Posterior vena cava (tissue), 2 donors: ENCODE measurements at regions not wholly inside any gene's neighbourhood (a gene's known extent, or its start where the extent isn't known, plus 50 kb on each side); places are given as distances from the start of the nearest gene placed in this dataset.

Source experiments
- DNase-seq: peaks from one replicate; pipeline ENCODE4 v3.0.0-alpha.2; 2020; ENCODE audit warnings: low spot score
- intact Hi-C, 2 donors: fragments of 100-400 bp; cut with DNase I; formaldehyde crosslinking; loops; one replicate each; pipeline versions ENCODE4 v1.14.1 to v1.14.2; 2022 to 2023
- donor health status: DM: yes; HTN: yes; CAD: no.
- donor health status: DM: yes; HTN: yes; CAD: no.

GRCh38 chr3:106229495-106230278 lies 360.9 kb upstream of the CBLB start:
- intact Hi-C loops = no loop called here

DNA sequence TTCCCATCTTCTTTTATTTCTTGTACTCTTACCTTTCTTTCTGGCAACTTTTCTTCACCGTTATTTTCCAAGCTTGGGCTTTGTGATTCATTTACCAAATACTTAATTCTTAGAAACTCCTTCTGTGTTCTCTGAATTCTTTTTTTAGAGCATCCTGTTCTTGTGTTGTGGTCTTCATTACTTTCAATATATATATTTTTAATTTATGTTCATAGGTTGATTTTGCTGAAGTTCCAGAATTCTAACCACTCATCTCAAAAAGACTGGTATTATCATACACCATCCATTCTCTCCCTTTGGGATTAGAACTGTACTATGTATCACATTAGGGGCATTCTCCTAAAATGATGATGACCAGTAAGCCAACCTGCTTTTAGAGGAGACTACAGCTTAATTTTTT lies 362.3 kb upstream of the CBLB start:
- DNase-seq = no peak
- intact Hi-C loops = no loop called here

More at GRCh38 chr3:106229495-106230278, 360.9 kb upstream of the CBLB start:
- no peak for DNase-seq

GRCh38 chr3:106232956-106233355 lies 364.1 kb upstream of the CBLB start:
- intact Hi-C loops = no loop called here
- DNase-seq = no peak

- no peak for DNase-seq
- intact Hi-C loops = no loop called here
Measured at GRCh38 chr3:106239195-106239697, 370.4 kb upstream of the CBLB start.

DNA sequence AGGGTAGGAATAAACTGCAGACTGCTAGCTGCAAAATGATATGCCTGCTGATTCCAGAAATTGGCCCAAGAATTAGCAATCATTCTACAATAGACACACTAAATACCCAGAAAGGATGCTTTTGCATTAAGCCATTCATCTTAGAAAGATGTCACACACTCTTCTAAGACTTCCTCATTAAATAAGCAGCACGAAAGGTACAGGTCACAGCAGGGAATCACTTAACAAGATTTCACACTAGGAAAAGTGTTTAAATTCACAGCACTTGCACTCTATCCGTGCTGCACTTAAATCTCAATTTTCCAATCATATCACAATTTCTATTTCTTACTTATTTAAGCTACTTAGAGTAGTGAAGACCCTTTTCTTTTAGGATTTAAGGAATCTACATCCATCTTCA lies 372.8 kb upstream of the CBLB start:
- no peak for DNase-seq
- intact Hi-C loops = no loop called here

GRCh38 chr3:106242781-106243180 lies 374.0 kb upstream of the CBLB start:
- intact Hi-C loops = no loop called here
- no peak for DNase-seq

GRCh38 chr3:106245400-106245799 lies 376.6 kb upstream of the CBLB start:
- DNase-seq = no peak
- intact Hi-C loops = no loop called here

DNA sequence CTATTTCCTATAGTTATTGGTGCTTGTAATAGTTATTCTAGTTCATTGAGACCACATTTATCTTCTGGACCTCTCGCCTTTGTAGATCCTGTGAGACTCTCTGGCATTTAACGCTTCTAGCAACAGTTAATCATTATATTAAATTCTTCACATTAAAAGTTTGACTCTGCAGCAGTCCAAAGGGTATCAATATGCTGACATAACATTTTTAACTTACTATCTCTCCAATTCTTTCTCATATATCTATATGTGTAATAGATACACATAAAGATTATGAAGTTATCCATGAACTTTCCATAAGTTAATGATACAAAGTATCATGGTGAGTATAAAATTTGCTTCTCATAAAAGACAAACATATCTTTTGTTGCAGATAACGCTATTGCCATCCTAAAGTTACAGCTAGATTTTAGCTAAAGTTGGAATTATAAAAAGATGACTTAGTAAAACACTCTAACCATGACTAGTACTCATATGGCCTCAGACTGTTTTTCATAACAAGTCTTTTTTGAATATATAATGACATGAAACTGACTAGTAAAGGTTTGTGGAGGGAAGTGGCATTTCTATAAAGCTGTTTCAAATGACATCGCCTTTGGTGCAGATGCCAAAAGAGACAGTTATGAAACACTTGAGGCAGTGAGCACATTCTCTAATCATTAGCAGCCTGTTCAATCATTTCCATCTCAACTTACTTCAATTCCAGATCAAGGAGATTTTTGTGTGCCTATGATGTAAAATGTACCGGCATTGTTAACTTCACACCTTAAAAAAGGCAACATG lies 379.3 kb upstream of the CBLB start:
- no peak for DNase-seq
- intact Hi-C loops = no loop called here

- DNase-seq = no peak
- intact Hi-C loops = no loop called here
Measured at GRCh38 chr3:106249159-106249558, 380.3 kb upstream of the CBLB start.

DNA sequence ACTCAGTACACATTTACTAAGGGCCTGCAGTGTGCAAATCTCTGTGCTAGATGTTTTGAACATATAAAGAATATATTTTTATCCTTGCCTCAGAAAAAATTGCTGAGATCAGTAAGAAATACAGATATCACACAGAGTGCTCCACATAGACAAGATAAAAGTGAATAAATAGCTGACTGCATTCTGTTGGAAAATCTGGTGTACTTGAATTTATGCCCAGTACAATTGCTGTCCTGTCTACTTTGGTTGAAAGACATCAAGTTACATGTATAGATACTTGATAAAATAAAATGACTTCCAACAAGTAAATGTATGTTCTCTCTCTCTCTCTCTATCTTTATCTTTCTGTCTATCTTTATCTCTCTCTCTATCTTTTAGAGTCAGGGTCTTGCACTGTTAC lies 381.2 kb upstream of the CBLB start:
- intact Hi-C loops = no loop called here
- no peak for DNase-seq

DNA sequence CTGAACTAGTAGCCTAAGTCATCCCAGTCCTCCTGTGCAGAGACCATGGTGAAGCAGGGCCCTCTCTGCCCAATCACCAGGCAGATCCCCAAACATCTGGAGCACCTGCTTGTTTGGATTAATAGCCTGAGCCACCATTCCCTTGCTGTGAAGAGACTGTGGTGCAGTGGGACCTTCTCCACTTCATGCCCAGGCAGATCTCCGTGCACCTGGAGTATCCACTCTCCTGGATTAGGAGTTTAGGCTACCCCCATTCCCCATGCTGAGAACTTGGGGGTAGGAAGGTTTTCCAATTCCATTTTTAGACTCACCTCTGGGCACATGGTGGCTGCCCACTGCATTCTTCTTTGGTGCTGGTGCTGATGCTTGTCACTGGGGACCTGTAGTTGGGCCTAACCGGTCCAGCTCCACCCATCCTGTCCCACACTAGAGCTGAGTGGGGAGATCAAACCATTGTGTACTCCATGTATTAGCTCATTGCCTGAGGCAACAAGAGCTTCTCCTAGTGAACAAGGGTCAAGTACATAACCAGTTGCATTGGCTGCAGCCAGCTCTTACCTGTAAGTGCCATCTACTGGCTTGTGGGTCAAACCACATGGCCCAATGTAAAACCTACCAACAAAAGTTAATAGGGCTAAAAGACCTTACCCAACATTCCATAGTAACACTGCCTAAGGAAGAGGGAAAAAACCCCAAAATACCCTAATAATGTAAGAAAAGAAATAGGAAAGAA lies 382.5 kb upstream of the CBLB start:
- intact Hi-C loops = no loop called here
- DNase-seq = no peak

DNA sequence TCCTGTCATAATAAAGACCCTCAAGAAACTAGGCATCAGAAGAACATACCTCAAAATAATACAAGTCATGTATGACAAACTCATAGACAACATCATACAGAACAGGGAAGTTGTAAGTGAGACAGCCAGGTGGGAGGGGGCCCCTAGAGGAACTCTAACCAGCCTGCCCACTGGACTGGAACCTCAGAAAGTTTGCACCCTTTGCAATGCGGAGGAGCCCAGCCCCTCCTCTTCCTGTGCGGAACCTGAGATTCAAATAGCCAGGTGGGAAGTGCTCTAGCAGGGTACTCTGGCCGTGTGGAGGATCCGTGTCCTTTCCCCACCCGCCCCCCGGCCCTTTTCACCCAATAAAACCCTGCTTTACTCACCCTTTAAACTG lies 387.0 kb upstream of the CBLB start:
- intact Hi-C loops = no loop called here
- no peak for DNase-seq

- DNase-seq = no peak
- intact Hi-C loops = no loop called here
Measured at GRCh38 chr3:106256249-106256957, 387.6 kb upstream of the CBLB start.

- DNase-seq = no peak
- intact Hi-C loops = no loop called here
Measured at GRCh38 chr3:106257172-106257571, 388.4 kb upstream of the CBLB start.

GRCh38 chr3:106261396-106261795 lies 392.6 kb upstream of the CBLB start:
- intact Hi-C loops = no loop called here
- no peak for DNase-seq

GRCh38 chr3:106261915-106262683 lies 393.3 kb upstream of the CBLB start:
- intact Hi-C loops = no loop called here
- no peak for DNase-seq

GRCh38 chr3:106263011-106263410 lies 394.2 kb upstream of the CBLB start:
- intact Hi-C loops = no loop called here
- no peak for DNase-seq

DNA sequence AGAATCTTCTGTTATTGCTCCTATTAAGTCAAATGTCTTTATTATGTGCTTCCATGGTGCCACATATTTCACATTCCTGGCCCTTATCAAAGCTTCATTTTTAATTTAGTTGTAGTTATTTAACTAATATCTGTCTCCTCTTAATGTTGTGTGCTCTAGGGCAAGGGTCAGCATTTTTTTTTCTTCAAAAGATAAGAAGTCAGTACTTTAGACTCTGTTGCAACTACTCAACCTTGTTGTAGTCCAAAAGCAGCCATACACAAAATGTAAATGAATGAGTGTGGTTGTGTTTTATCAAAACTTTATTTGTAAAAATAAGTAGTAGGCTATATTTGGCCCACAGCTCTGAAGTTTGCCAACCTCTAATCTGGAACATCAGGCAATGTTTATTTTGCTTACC lies 394.7 kb upstream of the CBLB start:
- intact Hi-C loops = no loop called here

DNA sequence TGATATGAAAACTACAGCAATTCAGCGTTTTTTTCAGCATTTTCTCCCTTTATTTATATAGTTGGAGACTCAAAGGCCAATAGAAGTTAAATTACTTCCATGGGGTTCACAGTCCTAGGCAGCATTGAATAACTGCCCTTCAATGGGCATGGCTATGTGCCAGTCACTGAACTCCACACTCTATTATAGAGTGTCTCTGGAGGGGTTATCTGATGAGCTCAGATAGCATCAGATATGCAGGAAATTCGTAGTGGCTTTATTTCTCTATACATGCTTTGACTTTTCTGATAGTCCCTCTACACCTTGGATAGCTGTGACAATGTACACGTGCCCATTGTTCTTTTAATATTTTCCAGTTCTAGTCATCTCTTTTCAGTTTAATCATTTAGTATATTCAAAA lies 396.9 kb upstream of the CBLB start:
- intact Hi-C loops = no loop called here
- no peak for DNase-seq

More for the DNA sequence above, 394.7 kb upstream of the CBLB start:
- no peak for DNase-seq
